Activated CD8-positive, alpha-beta memory T cell treated with anti-CD3 and anti-CD28 coated beads, Interleukin-2, amount 50 U/mL, for 4 hours (primary cell): ENCODE measurements at regions not wholly inside any gene's neighbourhood (a gene's known extent, or its start where the extent isn't known, plus 50 kb on each side); places are given as distances from the start of the nearest gene placed in this dataset.
A peak's percentile ranks its signal among the peaks of the same experiment; 100 is the strongest.

Experiments used
- DNase-seq: peaks from one replicate; pipeline ENCODE4 v3.0.0-alpha.2; 2020

GRCh38 chr5:77157732-77158532 lies 52.5 kb upstream of the PDE8B start:
- DNase-seq = no peak

GRCh38 chr5:77156379-77156778 lies 54.1 kb upstream of the PDE8B start:
- DNase-seq = no peak

- peak; percentile 18 for DNase-seq
These were observed 55.2 kb upstream of the PDE8B start for GRCh38 chr5:77155179-77155785.

GRCh38 chr5:77152441-77152840 lies 58.0 kb upstream of the PDE8B start:
- DNase-seq = no peak

GRCh38 chr5:77151501-77151900 lies 59.0 kb upstream of the PDE8B start:
- DNase-seq = no peak

GRCh38 chr5:77146896-77147295 lies 59.8 kb upstream of the ZBED3 start:
- DNase-seq = no peak

- DNase-seq = no peak
These were observed 58.6 kb upstream of the ZBED3 start for GRCh38 chr5:77145666-77146065.

GRCh38 chr5:77144837-77145139 lies 57.7 kb upstream of the ZBED3 start:
- DNase-seq = no peak

GRCh38 chr5:77143998-77144836 lies 57.1 kb upstream of the ZBED3 start:
- DNase-seq = peak; percentile 45

GRCh38 chr5:77140350-77140749 lies 53.3 kb upstream of the ZBED3 start:
- DNase-seq = no peak

- DNase-seq = no peak
These were observed 51.9 kb upstream of the ZBED3 start for GRCh38 chr5:77139001-77139400.
